ENCODE measurements at regions not wholly inside any gene's neighbourhood (a gene's known extent, or its start where the extent isn't known, plus 50 kb on each side); places are given as distances from the start of the nearest gene placed in this dataset.

DNA sequence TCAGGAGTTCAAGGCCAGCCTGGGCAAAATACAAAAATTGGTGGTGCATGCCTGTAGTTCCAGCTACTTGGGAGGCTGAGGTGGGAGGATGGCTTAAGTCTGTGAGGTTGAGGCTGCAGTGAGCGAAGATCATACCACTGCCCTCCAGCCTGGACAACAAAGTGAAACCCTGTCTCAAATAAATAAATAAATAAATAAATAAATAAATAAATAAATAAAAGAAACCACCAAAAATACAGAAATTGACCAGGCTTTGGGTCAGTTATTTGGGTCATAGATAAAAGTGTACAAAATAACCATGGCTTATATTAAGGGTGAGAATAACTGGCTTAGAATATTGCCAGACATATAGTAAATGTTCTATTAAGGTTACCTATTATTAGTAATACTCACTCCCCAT lies 129.2 kb downstream of the NEUROD6 start:
- Mint-ChIP-seq H3K4me3 (no peak overlapping the region), H3K4me1 (no peaks in the 10 kb centered on the region), H3K36me3 (no peaks in the 10 kb centered on the region), H3K27me3 (peaks cover 3% of the 10 kb centered on the region), H3K27ac (no peak overlapping the region), H3K9me3 (no peaks in the 10 kb centered on the region)
- no peak for DNase-seq

- no peaks in the 10 kb centered on the region for H3K4me1 Mint-ChIP-seq
- DNase-seq: no peak
Measured at GRCh38 chr7:31204071-31204470, 136.5 kb downstream of the NEUROD6 start.

DNA sequence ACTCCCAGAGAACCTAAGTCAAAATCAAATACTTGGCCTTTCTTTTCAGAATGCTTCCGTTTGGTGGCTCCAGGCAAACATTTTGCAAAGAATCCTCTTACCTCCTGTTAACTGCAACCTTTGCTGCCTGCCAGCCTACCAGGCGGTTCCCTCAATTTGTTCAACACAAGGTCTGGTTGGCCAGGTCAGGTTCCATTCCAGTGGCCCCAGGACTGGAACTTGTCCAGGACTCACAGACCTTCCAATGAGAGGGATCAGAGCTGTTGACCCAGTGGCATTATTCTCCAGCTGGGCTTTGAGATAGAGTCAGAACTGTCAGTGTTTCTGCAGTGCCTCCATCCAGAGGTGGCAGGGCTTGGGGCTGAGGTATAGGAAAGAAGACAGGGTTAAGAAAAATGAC lies 137.0 kb downstream of the NEUROD6 start:
- Mint-ChIP-seq H3K9me3 (no peaks in the 10 kb centered on the region), H3K27me3 (no peaks in the 10 kb centered on the region), H3K36me3 (no peaks in the 10 kb centered on the region), H3K4me3 (no peak overlapping the region), H3K27ac (no peak overlapping the region), H3K4me1 (no peaks in the 10 kb centered on the region)
- no peak for DNase-seq

More at GRCh38 chr7:31204071-31204470, 136.5 kb downstream of the NEUROD6 start:
- Mint-ChIP-seq H3K27me3 (no peaks in the 10 kb centered on the region), H3K27ac (no peak overlapping the region), H3K9me3 (no peaks in the 10 kb centered on the region), H3K36me3 (no peaks in the 10 kb centered on the region), H3K4me3 (no peak overlapping the region)

DNA sequence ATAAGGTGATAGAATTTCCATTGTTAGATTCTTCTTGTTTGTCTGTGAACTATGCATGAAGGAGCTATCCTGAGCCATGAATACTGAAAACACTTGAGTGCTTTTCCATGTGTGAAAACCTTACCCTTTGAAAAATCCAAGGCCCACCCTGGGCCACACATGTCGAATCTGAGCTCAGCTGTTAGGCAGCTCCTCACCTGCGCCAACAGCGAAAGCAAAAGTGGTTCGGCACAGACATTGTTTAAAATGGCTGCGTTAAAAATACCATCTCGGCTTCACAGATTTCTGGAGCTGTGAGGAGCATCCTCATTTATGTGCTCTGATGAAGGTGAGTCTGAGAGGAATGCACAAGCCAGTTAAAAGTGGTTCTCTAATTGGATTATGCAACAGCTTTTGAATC lies 137.7 kb downstream of the NEUROD6 start:
- Mint-ChIP-seq H3K4me3 (no peak overlapping the region), H3K9me3 (no peaks in the 10 kb centered on the region), H3K27ac (no peak overlapping the region), H3K36me3 (no peaks in the 10 kb centered on the region), H3K27me3 (no peaks in the 10 kb centered on the region), H3K4me1 (no peaks in the 10 kb centered on the region)
- no peak for DNase-seq

DNA sequence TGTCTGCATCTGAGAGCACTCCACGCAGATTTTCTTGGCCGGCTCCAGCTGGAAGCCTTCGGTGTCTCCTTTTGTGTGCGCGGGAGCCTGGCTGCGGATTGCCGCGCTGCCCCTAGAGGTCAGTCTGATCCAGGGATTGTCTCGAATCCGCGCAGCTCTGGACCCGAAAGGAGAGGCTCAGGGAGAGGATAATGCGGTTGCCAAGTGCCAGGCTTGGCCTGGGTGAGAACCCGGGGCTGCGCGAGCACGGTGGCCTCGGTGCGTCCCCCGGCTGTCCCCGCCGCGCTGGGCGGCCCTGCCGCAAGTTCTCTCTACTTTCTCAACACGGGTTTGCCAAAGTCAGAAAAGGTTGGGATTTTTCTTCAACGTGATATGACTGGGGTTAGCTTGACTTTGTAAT lies 140.9 kb downstream of the ADCYAP1R1 start:
- DNase-seq: peak; percentile 6
- no peak overlapping the region for H3K4me3 Mint-ChIP-seq
- no peak overlapping the region for H3K27ac Mint-ChIP-seq
- no peaks in the 10 kb centered on the region for H3K4me1 Mint-ChIP-seq
- H3K27me3 Mint-ChIP-seq: peaks cover 25% of the 10 kb centered on the region
- H3K9me3 Mint-ChIP-seq: no peaks in the 10 kb centered on the region
- H3K36me3 Mint-ChIP-seq: no peaks in the 10 kb centered on the region

DNA sequence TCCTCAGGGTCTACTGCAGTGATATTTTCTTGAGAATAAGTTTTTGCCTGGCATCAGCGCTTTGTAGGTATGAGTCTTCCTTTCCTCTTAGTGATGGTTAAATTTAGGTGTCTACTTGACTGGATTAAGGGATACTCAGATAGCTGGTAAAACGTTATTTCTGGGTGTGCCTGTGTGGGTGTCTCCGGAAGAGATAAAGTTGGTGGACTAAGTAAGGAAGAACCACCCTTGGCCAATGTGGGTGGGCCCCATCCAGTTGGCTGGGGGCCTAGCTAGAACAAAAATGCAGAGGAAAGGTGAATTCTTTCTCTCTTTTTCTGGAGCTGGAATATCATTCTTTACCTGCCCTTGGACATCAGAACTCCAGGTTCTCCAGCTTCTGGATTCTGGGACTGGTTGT lies 138.8 kb downstream of the ADCYAP1R1 start:
- no peak overlapping the region for H3K27ac Mint-ChIP-seq
- no peaks in the 10 kb centered on the region for H3K36me3 Mint-ChIP-seq
- peaks cover 28% of the 10 kb centered on the region for H3K27me3 Mint-ChIP-seq
- H3K9me3 Mint-ChIP-seq: no peaks in the 10 kb centered on the region
- H3K4me1 Mint-ChIP-seq: no peaks in the 10 kb centered on the region
- H3K4me3 Mint-ChIP-seq: no peak overlapping the region
- no peak for DNase-seq

DNA sequence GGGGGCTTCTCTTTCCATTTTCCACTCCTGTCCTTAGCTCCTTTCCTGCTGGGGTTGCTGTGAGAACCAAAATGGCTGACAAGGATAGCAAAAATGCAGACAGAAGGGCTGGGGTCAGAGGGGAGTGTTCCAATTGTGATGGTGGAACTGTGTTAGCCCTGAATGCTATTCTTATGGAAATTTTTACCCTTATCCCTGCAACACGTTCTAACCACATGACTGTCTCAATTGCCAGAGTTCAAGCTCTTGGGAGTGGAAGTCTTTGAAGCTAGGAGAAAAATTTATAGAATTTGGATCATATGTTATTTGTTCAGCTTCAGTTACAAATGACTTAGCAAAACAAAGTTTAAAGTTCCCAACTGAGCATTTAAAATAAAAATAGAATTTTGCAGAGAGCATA lies 134.1 kb downstream of the ADCYAP1R1 start:
- no peaks in the 10 kb centered on the region for H3K4me1 Mint-ChIP-seq
- H3K36me3 Mint-ChIP-seq: no peaks in the 10 kb centered on the region
- DNase-seq: no peak
- H3K9me3 Mint-ChIP-seq: peaks cover 4% of the 10 kb centered on the region
- no peak overlapping the region for H3K27ac Mint-ChIP-seq
- no peak overlapping the region for H3K4me3 Mint-ChIP-seq
- H3K27me3 Mint-ChIP-seq: peaks cover 12% of the 10 kb centered on the region

DNA sequence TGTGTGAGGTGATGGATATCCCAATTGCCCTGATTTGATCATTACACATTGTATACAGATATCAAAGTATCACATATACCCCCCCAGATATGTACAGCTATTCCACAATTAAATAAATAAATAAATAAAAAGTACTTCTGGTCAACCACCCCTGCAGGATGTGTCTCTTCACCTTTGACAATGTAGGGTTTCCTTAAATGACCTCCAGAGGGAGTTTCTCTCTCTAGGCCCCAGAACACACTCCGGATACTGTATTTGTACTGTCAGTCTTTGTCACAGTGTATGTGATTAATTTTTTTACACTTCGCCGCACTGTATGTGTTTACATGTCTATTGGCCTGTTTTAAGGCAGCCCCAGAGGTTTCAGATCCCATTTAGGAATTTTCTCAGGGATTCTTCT lies 123.6 kb downstream of the ADCYAP1R1 start:
- Mint-ChIP-seq H3K36me3 (no peaks in the 10 kb centered on the region), H3K9me3 (peaks cover 1% of the 10 kb centered on the region), H3K4me3 (no peak overlapping the region), H3K27me3 (peaks cover 12% of the 10 kb centered on the region), H3K4me1 (no peaks in the 10 kb centered on the region), H3K27ac (no peak overlapping the region)
- no peak for DNase-seq

DNA sequence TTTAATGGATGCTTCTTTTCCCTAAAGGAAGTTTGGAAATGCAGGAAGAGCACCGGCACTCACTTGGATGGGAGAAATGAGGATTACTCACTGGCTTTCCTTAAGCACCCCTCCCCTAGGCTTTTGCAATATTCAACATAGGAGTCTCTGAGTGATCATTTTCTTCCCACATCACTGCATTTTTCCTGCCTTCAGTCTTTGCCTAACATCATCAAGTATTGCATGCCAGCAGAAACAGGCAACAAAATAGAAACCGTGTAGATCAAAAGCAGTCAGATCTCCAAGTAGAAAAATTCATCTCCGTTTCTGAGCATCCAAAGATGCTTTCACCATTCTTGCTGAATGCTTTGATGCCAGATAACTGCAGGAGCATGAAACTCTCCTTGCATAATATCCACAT lies 119.9 kb downstream of the ADCYAP1R1 start:
- no peak overlapping the region for H3K4me3 Mint-ChIP-seq
- H3K4me1 Mint-ChIP-seq: no peaks in the 10 kb centered on the region
- H3K36me3 Mint-ChIP-seq: no peaks in the 10 kb centered on the region
- H3K27me3 Mint-ChIP-seq: peaks cover 15% of the 10 kb centered on the region
- no peak for DNase-seq
- peaks cover 1% of the 10 kb centered on the region for H3K9me3 Mint-ChIP-seq
- no peak overlapping the region for H3K27ac Mint-ChIP-seq

DNA sequence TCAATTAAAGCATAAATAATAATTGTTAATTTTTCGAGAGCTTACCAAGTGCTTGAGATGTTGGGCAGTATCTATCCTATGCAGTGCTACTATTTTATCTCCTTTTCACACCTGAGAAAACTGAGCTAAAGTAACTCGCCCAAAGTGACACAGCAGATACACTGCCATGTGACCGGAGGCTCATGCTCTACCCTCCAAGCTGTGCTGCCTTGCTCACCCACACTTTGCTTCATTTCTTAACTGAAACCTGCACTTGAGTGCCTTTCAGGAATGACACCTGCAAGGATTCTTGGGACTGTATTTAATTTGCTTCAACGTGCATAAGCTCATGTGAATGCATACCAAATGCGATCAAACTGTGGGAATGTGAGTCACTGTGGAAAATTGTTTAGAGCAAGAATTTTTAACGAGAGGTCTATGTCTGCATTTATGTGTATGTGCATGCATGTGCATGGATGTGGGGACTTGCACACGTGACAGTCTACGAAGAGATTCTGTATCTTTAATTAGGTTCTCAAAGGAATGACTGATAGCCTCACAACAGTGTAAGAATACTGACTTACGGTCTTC lies 119.2 kb downstream of the ADCYAP1R1 start:
- no peak for DNase-seq
- H3K36me3 Mint-ChIP-seq: no peaks in the 10 kb centered on the region
- H3K4me1 Mint-ChIP-seq: no peaks in the 10 kb centered on the region
- no peak overlapping the region for H3K4me3 Mint-ChIP-seq
- H3K27me3 Mint-ChIP-seq: peaks cover 12% of the 10 kb centered on the region
- H3K27ac Mint-ChIP-seq: no peak overlapping the region
- H3K9me3 Mint-ChIP-seq: peaks cover 1% of the 10 kb centered on the region

All from activated naive CD8-positive, alpha-beta T cell treated with anti-CD3 and anti-CD28 coated beads for 36 hours (primary cell).